ENCODE measurements at regions not wholly inside any gene's neighbourhood (a gene's known extent, or its start where the extent isn't known, plus 50 kb on each side); places are given as distances from the start of the nearest gene placed in this dataset.

DNA sequence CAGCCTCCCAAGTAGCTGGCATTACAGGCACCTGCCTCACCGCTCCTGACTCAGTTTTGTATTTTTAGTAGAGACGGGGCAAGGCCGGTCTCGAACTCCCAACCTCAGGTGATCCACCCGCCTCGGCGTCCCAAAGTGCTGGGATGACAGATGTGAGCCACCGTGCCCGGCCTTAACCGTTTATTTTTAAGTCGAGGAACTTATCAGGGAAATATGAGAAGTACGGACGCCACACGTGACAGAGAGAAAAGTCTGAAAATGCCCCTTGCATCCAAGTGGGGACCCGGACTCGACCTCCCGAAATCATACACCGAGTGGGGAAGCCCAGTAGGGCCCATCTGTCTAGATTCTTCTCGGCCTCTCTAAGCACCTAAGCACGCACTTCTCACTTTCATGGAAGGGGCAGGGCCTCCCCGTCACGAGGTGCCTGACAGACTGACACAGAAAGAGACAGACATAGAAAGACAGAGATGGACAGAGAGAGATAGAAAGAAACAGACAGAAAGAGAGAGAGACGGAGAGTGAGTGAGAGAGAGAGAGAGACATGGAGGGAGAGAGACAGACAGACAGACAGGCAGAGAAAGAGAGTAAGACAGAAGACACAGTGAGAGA, 756.5 kb upstream of the DEFB115 start:
- TF ChIP-seq, protein P1, sequence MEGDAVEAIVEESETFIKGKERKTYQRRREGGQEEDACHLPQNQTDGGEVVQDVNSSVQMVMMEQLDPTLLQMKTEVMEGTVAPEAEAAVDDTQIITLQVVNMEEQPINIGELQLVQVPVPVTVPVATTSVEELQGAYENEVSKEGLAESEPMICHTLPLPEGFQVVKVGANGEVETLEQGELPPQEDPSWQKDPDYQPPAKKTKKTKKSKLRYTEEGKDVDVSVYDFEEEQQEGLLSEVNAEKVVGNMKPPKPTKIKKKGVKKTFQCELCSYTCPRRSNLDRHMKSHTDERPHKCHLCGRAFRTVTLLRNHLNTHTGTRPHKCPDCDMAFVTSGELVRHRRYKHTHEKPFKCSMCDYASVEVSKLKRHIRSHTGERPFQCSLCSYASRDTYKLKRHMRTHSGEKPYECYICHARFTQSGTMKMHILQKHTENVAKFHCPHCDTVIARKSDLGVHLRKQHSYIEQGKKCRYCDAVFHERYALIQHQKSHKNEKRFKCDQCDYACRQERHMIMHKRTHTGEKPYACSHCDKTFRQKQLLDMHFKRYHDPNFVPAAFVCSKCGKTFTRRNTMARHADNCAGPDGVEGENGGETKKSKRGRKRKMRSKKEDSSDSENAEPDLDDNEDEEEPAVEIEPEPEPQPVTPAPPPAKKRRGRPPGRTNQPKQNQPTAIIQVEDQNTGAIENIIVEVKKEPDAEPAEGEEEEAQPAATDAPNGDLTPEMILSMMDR (IDR thresholded peaks at IDR 0.05 in 4 of 5, conservative IDR thresholded peaks at IDR 0.05 in 1 of 5), result no peak
- TF ChIP-seq POLR2A (IDR thresholded peaks at IDR 0.05), result no peak

All from gastrocnemius medialis (tissue), 4 donors.